Upper lobe of left lung (tissue), 6 donors: ENCODE measurements at regions not wholly inside any gene's neighbourhood (a gene's known extent, or its start where the extent isn't known, plus 50 kb on each side); places are given as distances from the start of the nearest gene placed in this dataset.

Experiments
- ATAC-seq, 2 donors: fragments of 200-7000 bp; cut with Tn5 transposase; one replicate each; pipeline ENCODE4 v1.9.1; 2022; ENCODE audit warnings: mild to moderate bottlenecking in 2 of 2, moderate library complexity in 2 of 2; ENCODE audit not compliant: low FRiP score in 2 of 2
- DNase-seq, 2 donors: peaks; one replicate each; pipeline ENCODE4 v3.0.0-alpha.2; 2019 to 2020
- H3K27ac ChIP-seq, 4 donors: fragments of 200-600 bp; sonication (generic); one replicate each; pipeline ENCODE4 v1.5.1; 2016 to 2019
- H3K27me3 ChIP-seq, 4 donors: fragments of 200-600 bp; sonication (generic); one replicate each; pipeline ENCODE4 v1.5.1; 2017 to 2019
- H3K36me3 ChIP-seq, 4 donors: fragments of 200-600 bp; sonication (generic); one replicate each; pipeline ENCODE4 v1.5.1; 2016 to 2019
- H3K4me1 ChIP-seq, 4 donors: fragments of 200-600 bp; sonication (generic); one replicate each; pipeline ENCODE4 v1.5.1; 2018 to 2019
- H3K4me3 ChIP-seq, 4 donors: fragments of 200-600 bp; sonication (generic); one replicate each; pipeline ENCODE4 v1.5.1; 2017 to 2019; ENCODE audit warnings: mild to moderate bottlenecking in 2 of 4, moderate library complexity in 1 of 4
- H3K9me3 ChIP-seq, 4 donors: fragments of 200-600 bp; sonication (generic); one replicate each; pipeline ENCODE4 v1.5.1; 2018 to 2019
- EP300 ChIP-seq, 4 donors: sonication (generic); formaldehyde crosslinking; IDR thresholded peaks; one replicate each; pipeline ENCODE4 v1.5.1; 2017; ENCODE audit warnings: antibody characterized with exemption in 4 of 4, control low read depth in 2 of 4
- POLR2A ChIP-seq, 4 donors: fragments of 450-650 bp; IDR thresholded peaks; one replicate each; pipeline ENCODE4 v1.5.1; 2016 to 2017; ENCODE audit warnings: antibody characterized with exemption in 4 of 4, mild to moderate bottlenecking in 2 of 4
- POLR2AphosphoS5 ChIP-seq, 2 donors: sonication (generic); formaldehyde crosslinking; IDR thresholded peaks; one replicate each; pipeline ENCODE4 v1.5.1; 2017; ENCODE audit warnings: antibody characterized with exemption in 2 of 2
- WGBS, 2 donors: methylation state at CpG; one replicate each; pipeline ENCODE4 v1.1.5; 2017 to 2018; 5-methylcytosine and 5-hydroxymethylcytosine counted together
- TF ChIP-seq, protein P1 (sequence below), 6 experiments: fragments of 450-650 bp in 4 of 6; fragments of 200-600 bp in 2 of 6; sonication (generic) in 2 of 6; IDR thresholded peaks; one replicate each; pipeline ENCODE4 v1.5.1; 2016 to 2019; ENCODE audit warnings: antibody characterized with exemption in 6 of 6
- donor health status: DM: no; HTN: no; CAD: no; lungs with moderate emphysema.
- donor health status: DM: no; HTN: yes; CAD: no; lungs with severe emphysema.

DNA sequence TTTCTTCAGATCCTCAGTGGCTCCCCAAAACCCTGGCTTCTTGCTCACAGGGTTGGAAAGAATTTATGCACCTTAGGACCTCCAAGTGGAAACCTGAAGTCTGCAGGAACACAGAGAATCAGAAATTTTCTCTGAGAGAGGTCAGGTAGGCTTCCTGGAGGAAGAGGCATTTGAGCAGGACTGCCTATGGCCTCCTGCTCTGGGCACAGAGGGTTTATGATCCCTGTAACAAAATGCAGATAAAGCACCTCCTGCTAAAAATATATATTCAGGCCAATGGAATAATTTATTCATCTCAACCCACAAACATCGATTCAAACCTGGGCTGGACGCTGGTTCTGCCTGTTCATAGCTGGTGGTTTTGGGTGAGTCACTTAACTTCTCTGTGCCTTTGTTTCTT, 68.1 kb upstream of the FGF3 start:
- WGBS, 2 donors, result 86 to 100% methylated on average over 2 of the region's 2 CpGs
- ATAC-seq (no peak), DNase-seq (no peak)
- peaks cover 0 to 8% (median 2%) of the 10 kb centered on the region in 4 donors for H3K27me3 ChIP-seq
- no peaks in the 10 kb centered on the region for H3K36me3 ChIP-seq
- H3K27ac ChIP-seq, result no peak overlapping the region
- no peak overlapping the region for H3K4me3 ChIP-seq
- TF ChIP-seq EP300 (IDR thresholded peaks at IDR 0.05) (no peak), POLR2AphosphoS5 (IDR thresholded peaks at IDR 0.05) (no peak), POLR2A (IDR thresholded peaks at IDR 0.05) (no peak)
- TF ChIP-seq, protein P1, sequence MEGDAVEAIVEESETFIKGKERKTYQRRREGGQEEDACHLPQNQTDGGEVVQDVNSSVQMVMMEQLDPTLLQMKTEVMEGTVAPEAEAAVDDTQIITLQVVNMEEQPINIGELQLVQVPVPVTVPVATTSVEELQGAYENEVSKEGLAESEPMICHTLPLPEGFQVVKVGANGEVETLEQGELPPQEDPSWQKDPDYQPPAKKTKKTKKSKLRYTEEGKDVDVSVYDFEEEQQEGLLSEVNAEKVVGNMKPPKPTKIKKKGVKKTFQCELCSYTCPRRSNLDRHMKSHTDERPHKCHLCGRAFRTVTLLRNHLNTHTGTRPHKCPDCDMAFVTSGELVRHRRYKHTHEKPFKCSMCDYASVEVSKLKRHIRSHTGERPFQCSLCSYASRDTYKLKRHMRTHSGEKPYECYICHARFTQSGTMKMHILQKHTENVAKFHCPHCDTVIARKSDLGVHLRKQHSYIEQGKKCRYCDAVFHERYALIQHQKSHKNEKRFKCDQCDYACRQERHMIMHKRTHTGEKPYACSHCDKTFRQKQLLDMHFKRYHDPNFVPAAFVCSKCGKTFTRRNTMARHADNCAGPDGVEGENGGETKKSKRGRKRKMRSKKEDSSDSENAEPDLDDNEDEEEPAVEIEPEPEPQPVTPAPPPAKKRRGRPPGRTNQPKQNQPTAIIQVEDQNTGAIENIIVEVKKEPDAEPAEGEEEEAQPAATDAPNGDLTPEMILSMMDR (IDR thresholded peaks at IDR 0.05), result no peak
- H3K9me3 ChIP-seq, result no peaks in the 10 kb centered on the region
- peaks cover 0 to 9% (median 3%) of the 10 kb centered on the region in 4 donors for H3K4me1 ChIP-seq

DNA sequence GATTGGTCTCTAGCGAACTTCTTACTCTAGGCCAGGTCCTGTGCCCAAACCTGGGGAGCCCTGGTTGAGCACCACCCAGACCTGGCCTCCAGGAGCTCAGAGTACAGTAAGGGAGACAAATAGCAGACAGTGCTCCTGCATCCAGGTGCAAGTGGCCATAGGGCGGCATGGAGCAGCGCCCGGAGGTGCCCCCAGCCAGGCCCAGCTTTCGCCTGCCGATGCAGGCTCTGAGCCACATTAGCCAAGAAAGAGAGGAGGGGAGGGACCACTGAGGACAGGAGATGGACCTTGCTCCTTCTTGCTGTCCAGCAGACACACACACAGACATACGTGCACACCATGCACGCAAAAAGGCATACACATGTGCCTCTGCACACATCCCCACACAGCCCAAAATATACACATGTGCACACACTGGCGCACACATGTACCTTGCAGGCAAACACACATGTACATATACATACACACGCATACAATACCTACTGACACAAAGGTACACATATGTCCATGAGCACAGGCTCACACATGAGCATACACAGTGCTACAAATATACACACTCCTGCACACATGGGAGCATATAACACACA, 68.7 kb upstream of the FGF3 start:
- WGBS, 2 donors, result 84 to 90% methylated on average over 2 to 10 of the region's 10 CpGs

DNA sequence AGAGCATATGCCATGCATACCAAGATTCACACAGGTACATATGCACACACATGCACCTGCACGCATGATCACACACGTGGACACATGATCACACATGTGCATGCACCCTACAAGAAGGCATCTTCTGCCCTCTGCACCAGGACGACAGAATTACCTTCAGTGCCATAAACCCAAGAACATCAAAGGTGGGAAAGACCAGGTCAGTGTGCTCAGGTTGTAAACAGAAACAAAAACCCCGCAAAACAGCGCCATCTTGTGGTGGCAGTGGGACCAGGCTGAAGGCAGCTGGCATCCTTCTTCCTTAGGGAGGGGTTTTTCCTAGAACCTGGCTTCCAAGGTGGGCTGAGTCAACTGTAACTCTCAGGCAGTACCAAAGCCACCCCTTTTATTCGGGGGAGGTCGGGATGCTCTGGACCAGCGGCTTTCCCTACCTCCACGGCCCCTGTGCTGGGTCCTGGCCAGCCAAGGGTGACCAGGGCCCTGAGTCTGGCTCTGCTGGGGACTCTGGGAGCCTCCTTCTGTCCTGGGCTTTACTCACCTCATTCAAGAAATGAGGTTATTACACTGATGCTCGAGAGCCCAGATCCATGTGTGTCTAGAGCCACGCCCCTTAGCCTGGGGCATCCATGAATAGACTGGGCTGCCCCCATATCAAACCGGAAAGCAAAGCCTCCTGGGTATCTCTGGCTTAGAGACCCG, 69.4 kb upstream of the FGF3 start:
- peaks cover 0 to 9% (median 3%) of the 10 kb centered on the region in 4 donors for H3K4me1 ChIP-seq
- H3K4me3 ChIP-seq, result no peak overlapping the region
- 22 to 36% methylated on average over 12 to 13 of the region's 13 CpGs for WGBS, 2 donors
- TF ChIP-seq, protein P1 (IDR thresholded peaks at IDR 0.05), result peak; percentile 65 to 83 (median 71)
- TF ChIP-seq EP300 (IDR thresholded peaks at IDR 0.05), result no peak
- H3K36me3 ChIP-seq, result no peaks in the 10 kb centered on the region
- DNase-seq, result peak in 1 of 2 donors; percentile 43
- H3K27me3 ChIP-seq, result peaks cover 0 to 8% (median 2%) of the 10 kb centered on the region in 4 donors
- no peak overlapping the region for H3K27ac ChIP-seq
- peak in 1 of 2 donors; percentile 52 for ATAC-seq
- H3K9me3 ChIP-seq, result no peaks in the 10 kb centered on the region

More for the DNA sequence above, 68.7 kb upstream of the FGF3 start:
- TF ChIP-seq, protein P1 (IDR thresholded peaks at IDR 0.05), result no peak
- TF ChIP-seq POLR2AphosphoS5 (IDR thresholded peaks at IDR 0.05) (no peak), POLR2A (IDR thresholded peaks at IDR 0.05) (no peak), EP300 (IDR thresholded peaks at IDR 0.05) (no peak)
- DNase-seq, result no peak
- no peaks in the 10 kb centered on the region for H3K36me3 ChIP-seq
- ATAC-seq, result no peak
- H3K27me3 ChIP-seq, result peaks cover 0 to 8% (median 2%) of the 10 kb centered on the region in 4 donors
- no peak overlapping the region for H3K4me3 ChIP-seq
- H3K9me3 ChIP-seq, result no peaks in the 10 kb centered on the region
- peaks cover 0 to 9% (median 3%) of the 10 kb centered on the region in 4 donors for H3K4me1 ChIP-seq
- no peak overlapping the region for H3K27ac ChIP-seq

DNA sequence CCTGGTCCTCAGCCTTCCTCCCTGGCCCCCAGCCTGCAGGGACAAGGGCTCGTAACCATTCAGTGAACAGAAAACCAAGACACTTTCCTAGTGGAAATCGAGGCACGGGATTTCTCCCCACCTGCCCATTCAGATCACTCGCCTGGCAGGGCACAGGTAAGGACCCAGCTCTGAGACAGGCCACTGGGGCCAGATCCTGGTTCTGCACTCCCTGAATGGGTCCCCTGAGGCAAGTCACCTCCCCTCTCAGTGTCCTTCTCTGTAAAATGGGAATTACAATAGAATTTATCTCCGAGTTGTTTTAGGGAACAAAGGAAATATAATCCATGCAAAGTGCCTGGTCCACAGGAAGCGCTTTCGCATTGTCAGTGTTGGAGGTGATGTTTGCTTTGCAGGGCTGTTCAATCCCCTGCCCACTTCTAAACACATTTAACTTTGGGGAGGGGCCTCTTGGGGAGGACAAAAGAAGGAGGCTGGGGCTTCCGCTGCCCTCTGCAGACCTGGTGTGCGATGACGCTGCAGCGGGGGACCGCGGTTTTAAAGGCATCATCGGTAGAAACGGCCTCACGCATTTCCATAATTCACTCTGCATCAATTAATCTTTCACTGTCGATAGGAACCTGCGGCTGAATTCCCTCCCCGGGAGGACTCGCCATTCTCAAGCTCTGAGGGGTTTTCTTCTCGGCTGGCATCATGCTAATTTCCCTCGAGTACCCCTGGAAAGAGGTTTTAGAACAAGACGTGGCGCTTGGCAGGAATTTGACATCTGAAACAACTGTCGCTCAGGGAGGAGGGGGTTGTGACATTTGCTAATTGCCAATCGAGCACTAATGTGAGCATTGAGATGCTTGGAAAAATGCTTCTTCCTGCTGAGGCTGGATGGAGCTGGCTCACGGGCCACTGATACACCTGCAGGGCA, 70.4 kb upstream of the FGF3 start:
- H3K9me3 ChIP-seq, result no peaks in the 10 kb centered on the region
- H3K27ac ChIP-seq, result no peak overlapping the region
- TF ChIP-seq, protein P1 (IDR thresholded peaks at IDR 0.05), result no peak
- no peak for TF ChIP-seq EP300 (IDR thresholded peaks at IDR 0.05)
- no peak for TF ChIP-seq POLR2AphosphoS5 (IDR thresholded peaks at IDR 0.05)
- no peak for TF ChIP-seq POLR2A (IDR thresholded peaks at IDR 0.05)
- peaks cover 0 to 8% (median 2%) of the 10 kb centered on the region in 4 donors for H3K27me3 ChIP-seq
- peaks cover 0 to 9% (median 3%) of the 10 kb centered on the region in 4 donors for H3K4me1 ChIP-seq
- WGBS, 2 donors, result 26 to 35% methylated on average over 27 of the region's 27 CpGs
- DNase-seq (no peak), ATAC-seq (no peak)
- no peak overlapping the region for H3K4me3 ChIP-seq
- no peaks in the 10 kb centered on the region for H3K36me3 ChIP-seq
